CD8-positive, alpha-beta memory T cell (primary cell): ENCODE measurements at regions not wholly inside any gene's neighbourhood (a gene's known extent, or its start where the extent isn't known, plus 50 kb on each side); places are given as distances from the start of the nearest gene placed in this dataset.

ENCODE experiments used
- CTCF ChIA-PET: fragments of 350-600 bp; sonication (Branson Sonifier 250); formaldehyde crosslinking; loops from one replicate; lab custom pipeline; 2021; ENCODE audit warnings: antibody characterized with exemption; lab: Charles Lee
- POLR2A ChIA-PET: fragments of 350-600 bp; sonication (Branson Sonifier 250); formaldehyde crosslinking; loops from one replicate; lab custom pipeline; 2021; ENCODE audit warnings: antibody characterized with exemption; lab: Charles Lee
- DNase-seq, 5 donors: peaks; one replicate each; pipeline versions ENCODE4 v3.0.0 to v3.0.0-alpha.2; 2020 to 2022; ENCODE audit warnings: mixed read lengths in 1 of 5
- H3K27ac ChIP-seq: one replicate; pipeline ENCODE4 v1.7.0; 2013; ENCODE audit warnings: low read depth, mild to moderate bottlenecking, low read length, moderate library complexity
- H3K27me3 ChIP-seq: 2 replicates; pipeline ENCODE4 v1.7.0; 2013; ENCODE audit warnings: low read length, mild to moderate bottlenecking; ENCODE audit not compliant: insufficient read depth, poor library complexity, severe bottlenecking
- H3K36me3 ChIP-seq: 2 replicates; pipeline ENCODE4 v1.7.0; 2013; ENCODE audit warnings: mild to moderate bottlenecking, low read length, moderate library complexity; ENCODE audit not compliant: insufficient read depth
- H3K4me1 ChIP-seq: 2 replicates; pipeline ENCODE4 v1.7.0; 2013; ENCODE audit warnings: mild to moderate bottlenecking, low read length, moderate library complexity; ENCODE audit not compliant: insufficient read depth
- H3K4me3 ChIP-seq: 2 replicates; pipeline ENCODE4 v1.7.0; 2013; ENCODE audit warnings: mild to moderate bottlenecking, low read length
- H3K9me3 ChIP-seq: 2 replicates; pipeline ENCODE4 v1.7.0; 2013; ENCODE audit warnings: mild to moderate bottlenecking, low read length
- H3K27ac Mint-ChIP-seq, 8 donors: one replicate each; pipeline ENCODE4 v1.8.0; 2020 to 2021; ENCODE audit warnings: mixed read lengths in 8 of 8, mild to moderate bottlenecking in 6 of 8, inconsistent platforms in 3 of 8, moderate library complexity in 3 of 8
- H3K27me3 Mint-ChIP-seq, 2 donors: one replicate each; pipeline ENCODE4 v1.8.0; 2020 to 2021; ENCODE audit warnings: mixed read lengths in 2 of 2, mild to moderate bottlenecking in 1 of 2, moderate library complexity in 1 of 2
- H3K36me3 Mint-ChIP-seq, 3 donors: one replicate each; pipeline ENCODE4 v1.8.0; 2020 to 2021; ENCODE audit warnings: mixed read lengths in 3 of 3, inconsistent platforms in 1 of 3, mild to moderate bottlenecking in 1 of 3
- H3K4me1 Mint-ChIP-seq, 3 donors: one replicate each; pipeline ENCODE4 v1.8.0; 2020 to 2021; ENCODE audit warnings: mixed read lengths in 3 of 3, inconsistent platforms in 1 of 3, mild to moderate bottlenecking in 1 of 3
- H3K4me3 Mint-ChIP-seq, 7 donors: one replicate each; pipeline ENCODE4 v1.8.0; 2020 to 2021; ENCODE audit warnings: mixed read lengths in 7 of 7, mild to moderate bottlenecking in 6 of 7, moderate library complexity in 4 of 7, inconsistent platforms in 2 of 7
- H3K9me3 Mint-ChIP-seq, 5 donors: one replicate each; pipeline ENCODE4 v1.8.0; 2020 to 2022; ENCODE audit warnings: mixed read lengths in 5 of 5, mild to moderate bottlenecking in 3 of 5, moderate library complexity in 2 of 5, inconsistent platforms in 1 of 5

DNA sequence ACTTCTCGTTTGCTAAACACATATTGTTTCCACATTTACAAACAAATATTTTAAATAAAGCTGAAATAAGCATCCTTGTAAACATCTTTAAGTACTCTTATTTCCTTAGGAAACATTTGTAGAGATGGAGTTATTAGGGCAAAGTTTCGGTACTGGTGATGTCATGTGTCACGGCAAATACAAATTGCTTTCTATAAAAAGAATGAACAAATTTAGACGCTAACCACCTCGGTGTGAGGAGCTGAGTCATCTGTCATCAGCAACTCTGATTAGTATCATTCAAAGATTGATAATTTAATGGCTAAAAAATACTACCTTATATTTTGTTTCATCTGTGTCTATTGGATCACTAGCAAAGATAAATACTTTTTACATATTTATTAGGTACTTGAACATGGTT is 982.0 kb downstream of the VRK1 start:
- peaks cover 2 to 5% (median 4%) of the 10 kb centered on the region in 3 donors for H3K36me3 Mint-ChIP-seq
- no peaks in the 10 kb centered on the region for H3K9me3 ChIP-seq

DNA sequence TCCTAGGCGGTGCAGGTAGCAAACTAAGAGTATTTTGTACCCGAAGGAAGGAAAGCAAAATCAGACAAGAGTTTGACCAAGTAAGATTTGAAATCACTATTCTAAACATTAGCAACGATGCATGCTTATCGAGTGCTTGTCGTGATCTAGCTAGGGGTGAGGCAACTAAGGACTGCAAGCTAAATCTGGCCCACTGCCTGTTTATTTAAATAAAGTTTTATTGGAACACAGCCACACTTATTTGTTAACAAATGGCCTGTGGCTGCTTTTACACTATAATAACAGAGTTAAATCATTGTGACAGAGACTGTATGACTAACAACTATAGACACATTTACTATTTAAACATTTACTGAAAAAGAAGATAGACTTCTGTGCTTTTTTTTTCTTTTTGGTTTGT is 983.6 kb downstream of the VRK1 start:
- H3K4me3 ChIP-seq, result no peak overlapping the region
- peaks cover 0 to 5% (median 0%) of the 10 kb centered on the region in 3 donors for H3K36me3 Mint-ChIP-seq

More for the DNA sequence above, 982.0 kb downstream of the VRK1 start:
- no peaks in the 10 kb centered on the region for H3K9me3 Mint-ChIP-seq
- H3K36me3 ChIP-seq, result no peaks in the 10 kb centered on the region
- H3K27me3 Mint-ChIP-seq, result no peaks in the 10 kb centered on the region
- H3K4me3 Mint-ChIP-seq, result no peak overlapping the region
- POLR2A ChIA-PET, result no interaction called here
- no peak overlapping the region for H3K4me3 ChIP-seq
- H3K4me1 Mint-ChIP-seq, result peaks cover 16 to 17% (median 16%) of the 10 kb centered on the region in 3 donors
- H3K4me1 ChIP-seq, result peaks cover 8% of the 10 kb centered on the region
- DNase-seq, result no peak
- no peaks in the 10 kb centered on the region for H3K27me3 ChIP-seq
- no peak overlapping the region for H3K27ac ChIP-seq
- no peak overlapping the region for H3K27ac Mint-ChIP-seq
- CTCF ChIA-PET, result interaction anchor here (0.6 kb wide), 1 partner anchor 104 kb away, joined by 3 read pairs; no protein-coding TSS in a partner anchor

DNA sequence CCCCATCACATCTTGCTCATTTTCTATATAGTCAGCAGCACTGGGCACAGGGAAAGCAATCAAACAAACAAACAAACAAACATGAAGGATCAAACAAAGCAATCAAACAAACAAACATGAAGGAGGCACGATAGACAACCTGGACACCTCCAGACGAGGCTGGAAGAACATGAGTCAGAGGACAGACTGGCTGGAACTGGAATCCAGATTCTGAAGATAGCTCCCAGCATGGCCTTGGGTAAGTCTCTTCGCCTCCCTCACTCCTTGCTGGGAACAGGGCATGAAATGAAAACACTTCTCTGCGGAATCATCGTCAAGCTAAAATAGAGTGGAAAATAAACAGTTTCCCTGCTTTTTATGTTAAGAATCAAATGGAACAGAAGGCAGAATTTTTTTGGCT is 984.8 kb downstream of the VRK1 start:
- Mint-ChIP-seq H3K4me3 (no peak overlapping the region), H3K27me3 (no peaks in the 10 kb centered on the region), H3K36me3 (peaks cover 0 to 5% (median 0%) of the 10 kb centered on the region in 3 donors), H3K27ac (peak overlapping the region in 2 of 8 donors; percentile 1 to 34), H3K9me3 (no peaks in the 10 kb centered on the region), H3K4me1 (peaks cover 21 to 28% (median 25%) of the 10 kb centered on the region in 3 donors)
- DNase-seq, result no peak
- Histone ChIP-seq H3K4me3 (no peak overlapping the region), H3K9me3 (no peaks in the 10 kb centered on the region), H3K4me1 (peaks cover 10% of the 10 kb centered on the region), H3K27ac (no peak overlapping the region), H3K27me3 (no peaks in the 10 kb centered on the region), H3K36me3 (no peaks in the 10 kb centered on the region)
- CTCF ChIA-PET, result no interaction called here
- POLR2A ChIA-PET, result no interaction called here

More for the DNA sequence above, 983.6 kb downstream of the VRK1 start:
- CTCF ChIA-PET, result no interaction called here
- no peaks in the 10 kb centered on the region for H3K27me3 ChIP-seq
- DNase-seq, result no peak
- H3K27ac ChIP-seq, result no peak overlapping the region
- H3K4me1 ChIP-seq, result peaks cover 12% of the 10 kb centered on the region
- Mint-ChIP-seq H3K27me3 (no peaks in the 10 kb centered on the region), H3K4me3 (no peak overlapping the region), H3K4me1 (peaks cover 23 to 25% (median 24%) of the 10 kb centered on the region in 3 donors), H3K9me3 (no peaks in the 10 kb centered on the region), H3K27ac (no peak overlapping the region)
- H3K36me3 ChIP-seq, result no peaks in the 10 kb centered on the region
- H3K9me3 ChIP-seq, result no peaks in the 10 kb centered on the region
- POLR2A ChIA-PET, result no interaction called here

DNA sequence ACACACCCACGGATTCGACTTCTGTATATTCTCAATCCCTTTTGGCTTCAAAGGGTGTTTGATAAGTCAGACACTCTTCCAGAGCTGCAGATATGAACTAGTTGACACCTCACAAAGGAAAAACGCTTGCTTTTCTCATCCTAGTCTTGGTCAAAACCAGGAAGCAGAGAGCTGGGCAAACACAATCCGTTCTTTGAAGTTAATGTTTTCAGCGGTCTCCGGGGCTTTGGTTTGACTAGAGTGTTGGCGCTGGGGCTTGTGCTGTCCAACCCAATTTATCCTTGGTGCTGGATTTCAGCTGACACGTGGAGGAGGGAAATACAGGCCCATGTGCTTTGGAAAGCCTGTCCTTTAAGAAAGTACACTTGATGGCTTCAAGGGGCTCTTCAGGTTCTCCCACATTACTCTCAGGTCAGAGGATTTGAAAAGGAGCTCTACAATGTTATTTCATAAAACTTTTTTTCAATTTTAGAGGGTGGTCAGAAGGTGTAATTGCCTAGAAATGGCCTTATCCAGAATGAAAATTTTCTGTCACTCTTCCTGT is 985.8 kb downstream of the VRK1 start:
- Histone ChIP-seq H3K4me1 (peaks cover 6% of the 10 kb centered on the region), H3K27me3 (no peaks in the 10 kb centered on the region), H3K4me3 (no peak overlapping the region), H3K9me3 (no peaks in the 10 kb centered on the region), H3K36me3 (no peaks in the 10 kb centered on the region), H3K27ac (no peak overlapping the region)
- no peaks in the 10 kb centered on the region for H3K27me3 Mint-ChIP-seq
- CTCF ChIA-PET, result no interaction called here
- peak overlapping the region in 1 of 8 donors; percentile 39 for H3K27ac Mint-ChIP-seq
- no peak overlapping the region for H3K4me3 Mint-ChIP-seq
- H3K9me3 Mint-ChIP-seq, result no peaks in the 10 kb centered on the region
- POLR2A ChIA-PET, result interaction anchor here (0.6 kb wide), 1 partner anchor 74 kb away, joined by 3 read pairs; no protein-coding TSS in a partner anchor
- no peak for DNase-seq
- peaks cover 0 to 5% (median 0%) of the 10 kb centered on the region in 3 donors for H3K36me3 Mint-ChIP-seq
- H3K4me1 Mint-ChIP-seq, result peaks cover 12 to 22% (median 16%) of the 10 kb centered on the region in 3 donors

DNA sequence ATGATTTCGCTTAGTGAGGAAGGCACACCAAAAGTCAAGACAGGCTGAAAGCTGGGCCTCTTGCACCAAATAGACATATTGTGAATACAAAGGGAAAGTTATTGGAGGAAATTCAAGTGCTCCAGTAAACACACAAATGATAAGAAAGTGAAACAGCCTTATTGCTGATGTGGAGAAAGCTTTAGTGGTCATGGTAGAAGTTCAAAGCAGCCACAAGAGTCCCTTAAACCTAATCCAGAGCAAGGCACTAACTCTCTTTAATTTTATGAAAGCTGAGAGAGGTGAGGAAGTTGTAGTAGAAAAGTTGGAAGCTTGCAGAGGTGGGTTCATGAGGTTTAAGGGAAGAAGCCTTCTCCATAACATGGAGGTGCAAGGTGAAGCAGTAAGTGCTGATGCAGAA is 988.3 kb downstream of the VRK1 start:
- H3K36me3 ChIP-seq, result no peaks in the 10 kb centered on the region
- no peaks in the 10 kb centered on the region for H3K9me3 ChIP-seq
- Mint-ChIP-seq H3K9me3 (no peaks in the 10 kb centered on the region), H3K27ac (peak overlapping the region in 1 of 8 donors; percentile 92), H3K36me3 (peaks cover 0 to 5% (median 0%) of the 10 kb centered on the region in 3 donors), H3K27me3 (no peaks in the 10 kb centered on the region), H3K4me3 (no peak overlapping the region), H3K4me1 (peaks cover 14 to 38% (median 26%) of the 10 kb centered on the region in 3 donors)
- no peak overlapping the region for H3K4me3 ChIP-seq
- no peak overlapping the region for H3K27ac ChIP-seq
- no peak for DNase-seq
- no peaks in the 10 kb centered on the region for H3K27me3 ChIP-seq
- peaks cover 6% of the 10 kb centered on the region for H3K4me1 ChIP-seq
- CTCF ChIA-PET, result no interaction called here
- POLR2A ChIA-PET, result no interaction called here

DNA sequence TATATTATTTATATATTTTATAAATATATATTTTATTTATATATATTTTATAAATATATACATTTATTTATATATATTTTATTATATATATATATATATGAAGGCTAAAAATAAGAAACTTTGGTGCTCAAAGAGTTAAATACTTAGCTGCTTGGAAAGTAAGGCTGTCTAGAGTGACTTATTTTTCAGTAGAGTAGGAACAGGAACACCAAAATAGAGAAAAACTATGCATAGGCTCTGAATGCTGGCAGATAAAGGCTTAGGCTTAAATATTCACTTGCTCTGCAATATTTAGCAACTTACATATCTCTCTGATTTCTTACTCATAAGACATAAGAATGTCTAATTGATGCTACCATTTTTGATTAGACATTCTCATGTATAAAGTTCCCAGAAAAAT is 991.2 kb downstream of the VRK1 start:
- Histone ChIP-seq H3K9me3 (no peaks in the 10 kb centered on the region), H3K36me3 (no peaks in the 10 kb centered on the region), H3K4me1 (peaks cover 6% of the 10 kb centered on the region), H3K27ac (no peak overlapping the region), H3K27me3 (no peaks in the 10 kb centered on the region), H3K4me3 (no peak overlapping the region)
- Mint-ChIP-seq H3K4me3 (no peak overlapping the region), H3K36me3 (peaks cover 0 to 2% (median 0%) of the 10 kb centered on the region in 3 donors), H3K9me3 (no peaks in the 10 kb centered on the region), H3K27ac (peak overlapping the region in 1 of 8 donors; percentile 40), H3K4me1 (peaks cover 20 to 45% (median 33%) of the 10 kb centered on the region in 3 donors), H3K27me3 (no peaks in the 10 kb centered on the region)
- CTCF ChIA-PET, result no interaction called here
- POLR2A ChIA-PET, result no interaction called here
- DNase-seq, result no peak

DNA sequence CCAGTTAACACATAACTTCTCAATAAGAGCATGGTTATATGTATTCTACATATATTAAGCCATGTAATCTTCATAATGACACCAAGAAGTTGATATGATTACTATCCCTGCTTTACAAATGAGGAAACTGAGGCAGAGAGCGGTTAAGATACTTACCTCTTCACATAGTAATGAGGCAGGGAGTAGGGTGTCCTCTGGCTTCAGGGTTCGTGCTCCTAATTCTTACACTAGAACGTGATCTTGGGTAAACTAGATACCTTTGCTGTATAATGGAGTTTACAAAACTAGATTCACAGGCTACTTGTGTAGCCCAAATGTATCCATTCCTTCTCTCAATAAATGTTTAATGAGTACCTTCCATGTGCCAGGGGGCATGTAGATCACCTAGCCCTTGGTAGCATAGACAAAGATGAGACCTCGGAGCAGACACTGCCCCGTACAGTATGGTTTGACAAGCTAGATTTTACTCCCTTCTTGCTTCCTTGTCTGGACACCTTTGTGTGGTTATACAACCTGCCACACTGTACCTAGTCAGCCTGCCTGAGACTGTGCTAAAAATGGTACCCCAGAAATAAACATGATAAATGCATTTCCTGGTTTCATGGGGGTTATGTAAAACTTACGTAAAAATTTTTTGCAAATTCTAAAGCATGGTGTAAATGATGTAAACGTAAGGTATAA is 991.8 kb downstream of the VRK1 start:
- Mint-ChIP-seq H3K9me3 (no peaks in the 10 kb centered on the region), H3K36me3 (peaks cover 0 to 2% (median 0%) of the 10 kb centered on the region in 3 donors), H3K27me3 (no peaks in the 10 kb centered on the region), H3K4me1 (peaks cover 20 to 44% (median 32%) of the 10 kb centered on the region in 3 donors), H3K27ac (peak overlapping the region in 1 of 8 donors; percentile 65), H3K4me3 (peak overlapping the region in 1 of 7 donors; percentile 33)
- ChIA-PET CTCF (interaction anchor here (1.0 kb wide), 1 partner anchor 331 kb away, joined by 4 read pairs; no protein-coding TSS in a partner anchor), POLR2A (interaction anchor here (1.4 kb wide), 1 partner anchor 12 kb away, joined by 3 read pairs; no protein-coding TSS in a partner anchor)
- Histone ChIP-seq H3K9me3 (no peaks in the 10 kb centered on the region), H3K4me3 (no peak overlapping the region), H3K4me1 (peaks cover 6% of the 10 kb centered on the region), H3K27me3 (no peaks in the 10 kb centered on the region), H3K27ac (no peak overlapping the region), H3K36me3 (no peaks in the 10 kb centered on the region)
- no peak for DNase-seq

DNA sequence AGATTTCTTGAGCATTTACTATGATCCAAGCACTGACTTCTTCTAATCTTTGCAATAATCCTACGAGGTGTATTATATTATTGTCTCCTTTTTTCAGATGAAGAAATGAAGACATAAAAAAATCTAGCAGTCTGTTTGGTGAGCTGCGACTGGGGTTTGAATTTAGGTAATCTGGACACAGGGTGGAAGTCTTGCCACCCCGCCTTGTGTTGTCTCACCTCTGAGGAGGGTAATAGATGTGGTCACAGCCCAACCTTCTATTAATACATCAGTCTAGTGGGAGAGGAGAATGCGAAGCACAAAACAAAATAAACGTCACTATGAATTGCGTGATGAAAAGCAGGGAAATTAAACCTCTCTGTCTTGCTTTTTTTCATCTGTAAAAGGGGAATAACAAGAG is 993.9 kb downstream of the VRK1 start:
- Mint-ChIP-seq H3K4me1 (peaks cover 12 to 35% (median 23%) of the 10 kb centered on the region in 3 donors), H3K4me3 (peak overlapping the region in 1 of 7 donors; percentile 42), H3K27me3 (no peaks in the 10 kb centered on the region), H3K36me3 (peaks cover 0 to 2% (median 0%) of the 10 kb centered on the region in 3 donors), H3K27ac (peak overlapping the region in 3 of 8 donors; percentile 19 to 66 (median 52)), H3K9me3 (no peaks in the 10 kb centered on the region)
- CTCF ChIA-PET, result no interaction called here
- POLR2A ChIA-PET, result no interaction called here
- H3K27me3 ChIP-seq, result no peaks in the 10 kb centered on the region
- no peaks in the 10 kb centered on the region for H3K4me1 ChIP-seq
- H3K27ac ChIP-seq, result no peak overlapping the region
- no peaks in the 10 kb centered on the region for H3K9me3 ChIP-seq
- no peak overlapping the region for H3K4me3 ChIP-seq
- DNase-seq, result peak in 1 of 5 donors; percentile 5
- H3K36me3 ChIP-seq, result no peaks in the 10 kb centered on the region
